ENCODE measurements at regions not wholly inside any gene's neighbourhood (a gene's known extent, or its start where the extent isn't known, plus 50 kb on each side); places are given as distances from the start of the nearest gene placed in this dataset.
"Not testable (repeated sequence)": the region's sequence is repeated elsewhere in the genome, so short reads cannot be mapped to it uniquely, and the experiment has no call there.

DNA sequence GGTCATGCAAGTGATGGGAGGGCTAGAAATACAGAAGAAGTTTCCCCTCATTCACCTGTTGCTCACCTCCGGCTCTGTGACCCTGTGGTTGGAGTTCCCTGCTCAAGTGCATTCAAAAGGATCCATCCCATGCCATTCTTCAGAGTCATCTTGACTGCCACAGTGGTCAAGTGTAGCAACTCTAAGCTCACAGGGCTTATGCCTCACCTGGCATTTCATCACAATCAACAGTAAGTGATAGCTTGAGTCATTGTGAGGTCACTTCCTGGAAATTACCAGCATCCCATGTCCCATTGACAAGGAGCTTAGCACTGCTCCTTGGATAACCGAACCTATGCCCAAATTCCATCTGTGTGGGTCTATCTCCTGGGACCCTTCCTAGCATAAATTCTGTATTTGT is 55.6 kb downstream of the OR4C45 start:
- in situ Hi-C loops (cut with HindIII; ENCODE audit: low sequenced_read_pairs) = no loop called here

DNA sequence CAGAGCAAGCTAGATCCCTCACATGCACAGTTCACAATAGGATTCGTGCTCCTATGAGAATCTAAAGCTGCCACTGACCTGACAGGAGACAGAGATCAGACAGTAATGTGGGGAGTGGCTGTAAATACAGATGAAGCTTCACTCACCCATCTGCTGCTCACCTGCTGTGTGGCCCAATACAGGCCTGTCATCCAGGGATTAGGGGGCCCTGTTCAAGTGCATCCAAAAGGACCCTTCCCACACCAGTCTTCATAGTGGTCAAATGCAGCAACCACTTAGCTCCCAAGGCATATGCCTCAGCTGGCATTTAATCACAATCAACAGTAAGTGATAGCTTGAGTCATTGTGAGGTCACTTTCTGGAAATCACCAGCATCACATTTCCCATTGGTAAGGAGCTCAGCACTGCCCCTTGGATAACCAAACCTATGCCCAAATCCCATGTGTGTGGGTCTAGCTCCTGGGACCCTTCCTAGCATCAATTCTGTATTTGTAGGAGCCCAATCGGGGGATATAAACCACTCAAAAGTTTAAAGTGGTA is 65.6 kb downstream of the OR4C45 start:
- in situ Hi-C loops (cut with HindIII; ENCODE audit: low sequenced_read_pairs) = no loop called here

DNA sequence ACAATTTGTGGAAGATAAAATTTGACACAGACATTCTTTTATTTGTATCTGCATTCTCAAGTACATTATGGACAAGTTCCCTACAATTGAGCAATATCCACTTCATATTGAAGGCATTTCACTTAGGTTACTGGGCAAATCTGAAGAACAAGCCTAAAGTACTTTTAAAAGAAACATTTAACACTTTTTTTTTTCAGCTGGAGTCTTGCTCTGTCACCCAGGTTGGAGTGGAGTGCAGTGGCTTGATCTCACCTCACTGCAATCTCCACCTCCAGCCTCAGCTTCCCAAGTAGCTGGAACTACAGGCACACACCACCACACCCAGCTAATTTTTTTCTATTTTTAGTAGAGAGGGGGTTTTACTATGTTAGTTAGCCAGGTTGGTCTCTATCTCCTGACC is 70.2 kb downstream of the OR4C45 start:
- in situ Hi-C loops (cut with HindIII; ENCODE audit: low sequenced_read_pairs) = no loop called here

DNA sequence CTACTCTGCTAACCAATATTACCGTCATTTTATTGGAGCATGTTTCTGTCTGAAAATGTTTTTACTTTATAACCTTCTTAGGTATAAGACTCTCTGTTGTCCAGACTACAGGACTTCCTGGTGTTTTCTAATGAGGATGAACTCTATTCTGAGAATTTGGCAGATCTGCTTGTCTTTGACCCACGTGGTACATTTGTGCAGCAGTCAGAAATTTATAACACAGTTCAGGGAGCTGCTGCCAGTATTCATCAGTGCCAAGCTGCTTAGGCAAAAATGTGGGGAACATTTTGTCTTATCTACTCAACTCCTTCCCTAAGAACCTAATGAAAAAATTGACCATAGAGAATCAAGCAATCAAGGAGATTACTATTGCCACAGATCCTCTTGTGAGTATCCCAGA is 108.0 kb downstream of the OR4C45 start:
- in situ Hi-C loops (cut with HindIII; ENCODE audit: low sequenced_read_pairs) = not testable (repeated sequence)

DNA sequence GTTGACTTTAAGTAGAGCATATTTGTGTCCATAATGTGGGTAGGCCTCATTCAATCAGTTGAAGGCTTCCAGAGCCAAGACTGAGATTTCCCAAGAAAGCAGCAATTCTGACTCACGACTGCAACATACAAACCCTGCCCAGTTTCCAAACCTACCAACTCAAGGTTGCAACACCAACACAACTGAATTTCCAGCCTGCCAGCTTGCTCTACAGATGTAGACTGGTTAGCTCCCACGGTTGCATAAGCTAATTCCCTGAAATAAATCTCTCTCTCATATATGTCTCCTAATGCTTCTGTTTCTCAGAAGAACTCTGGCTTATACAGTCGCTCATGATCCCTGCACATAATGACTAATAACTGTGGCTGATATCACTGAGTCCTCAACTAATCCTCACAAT is 113.6 kb downstream of the OR4C45 start:
- in situ Hi-C loops (cut with HindIII; ENCODE audit: low sequenced_read_pairs) = not testable (repeated sequence)

DNA sequence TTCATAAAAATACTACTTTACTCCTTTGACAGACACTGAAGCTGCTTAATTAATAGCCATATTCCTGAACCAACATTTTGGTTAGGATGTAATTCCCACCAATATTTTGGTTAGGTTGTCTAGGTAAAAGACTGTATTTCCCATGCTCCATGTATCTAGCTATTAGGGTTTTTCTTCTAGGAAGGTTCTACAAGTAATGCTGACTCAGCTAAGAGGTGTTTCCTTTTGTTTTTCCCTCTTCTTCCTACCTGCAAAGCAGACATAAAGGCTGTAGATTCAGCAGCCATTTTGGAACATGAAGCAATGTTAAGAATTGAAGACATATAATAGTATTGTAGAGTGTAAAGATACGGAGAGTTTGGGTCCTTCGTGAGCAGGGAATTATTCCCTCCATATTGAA is 115.3 kb downstream of the OR4C45 start:
- in situ Hi-C loops (cut with HindIII; ENCODE audit: low sequenced_read_pairs) = not testable (repeated sequence)

DNA sequence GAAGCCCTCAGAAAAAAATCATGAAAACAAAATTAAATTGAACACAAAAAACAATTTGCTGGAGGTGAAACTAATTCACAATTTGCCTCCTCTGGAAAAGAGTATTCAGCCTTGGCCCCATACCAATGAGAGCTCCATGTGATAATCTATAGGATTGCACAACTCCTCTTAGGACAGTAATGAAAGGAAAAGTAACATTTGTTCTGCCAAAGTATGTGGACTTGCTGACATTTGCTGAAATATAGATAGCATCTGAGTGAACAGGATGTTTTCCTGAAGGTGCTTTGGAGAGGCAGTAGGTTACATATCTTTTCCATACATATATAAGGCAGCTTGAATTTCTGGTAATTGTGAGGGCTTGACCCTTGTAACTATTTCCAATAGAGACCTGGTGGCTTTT is 122.8 kb downstream of the OR4C45 start:
- in situ Hi-C loops (cut with HindIII; ENCODE audit: low sequenced_read_pairs) = no loop called here

DNA sequence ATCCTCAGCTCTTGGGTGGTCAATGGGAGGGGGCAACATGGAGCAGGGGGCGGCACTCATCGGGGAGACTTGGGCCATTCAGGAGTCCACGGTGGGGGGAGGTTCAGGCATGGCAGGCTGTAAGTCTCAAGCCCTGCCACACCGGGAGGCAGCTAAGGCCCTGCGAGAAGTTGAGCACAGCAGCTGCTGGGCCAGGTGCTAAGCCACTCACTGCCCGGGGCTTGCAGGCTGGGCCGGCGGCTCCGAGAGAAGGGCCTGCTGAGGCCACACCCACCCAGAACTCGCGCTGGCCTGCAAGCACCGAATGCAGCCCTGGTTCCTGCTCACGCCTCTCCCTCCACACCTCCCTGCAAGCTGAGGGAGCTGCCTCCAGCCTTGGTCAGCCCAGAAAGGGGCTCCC is 131.4 kb downstream of the OR4C45 start:
- in situ Hi-C loops (cut with HindIII; ENCODE audit: low sequenced_read_pairs) = no loop called here

DNA sequence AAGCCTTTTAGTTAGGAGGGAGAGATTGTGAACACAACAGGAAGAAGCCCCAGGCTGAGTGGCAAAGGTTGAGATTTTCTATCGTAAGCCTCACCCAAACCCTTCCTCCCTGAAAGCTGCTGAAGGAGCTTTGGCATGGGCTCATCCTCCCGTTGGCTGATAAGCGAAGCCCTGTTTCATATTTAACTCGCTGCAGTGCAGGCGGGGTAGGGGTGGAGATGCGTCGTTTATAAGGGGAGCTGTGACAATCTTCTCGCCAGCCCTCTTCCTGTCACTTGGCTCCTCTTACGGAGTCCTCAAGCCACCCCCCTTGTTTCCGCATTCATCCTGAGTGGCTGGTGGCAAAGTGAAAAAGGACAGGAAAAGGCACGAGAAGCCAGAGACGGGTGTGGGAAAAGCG is 137.0 kb downstream of the OR4C45 start:
- in situ Hi-C loops (cut with HindIII; ENCODE audit: low sequenced_read_pairs) = no loop called here

DNA sequence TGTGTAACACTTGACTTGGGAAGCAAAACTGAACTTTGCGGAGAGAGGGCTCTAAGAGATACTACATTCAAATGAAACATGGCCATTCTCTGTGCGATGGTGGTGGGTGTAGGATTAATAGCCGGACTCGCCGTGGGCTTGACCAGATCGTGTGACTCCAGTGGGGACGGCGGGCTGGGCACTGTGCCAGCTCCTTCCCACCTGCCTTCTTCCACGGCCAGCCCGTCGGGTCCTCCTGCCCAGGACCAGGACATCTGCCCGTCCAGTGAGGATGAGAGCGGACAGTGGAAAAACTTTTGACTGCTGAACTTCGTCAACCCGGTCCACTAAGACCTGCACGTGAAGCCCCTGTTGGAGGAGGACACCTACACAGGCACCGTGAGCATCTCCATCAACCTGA is 137.4 kb downstream of the OR4C45 start:
- in situ Hi-C loops (cut with HindIII; ENCODE audit: low sequenced_read_pairs) = no loop called here

DNA sequence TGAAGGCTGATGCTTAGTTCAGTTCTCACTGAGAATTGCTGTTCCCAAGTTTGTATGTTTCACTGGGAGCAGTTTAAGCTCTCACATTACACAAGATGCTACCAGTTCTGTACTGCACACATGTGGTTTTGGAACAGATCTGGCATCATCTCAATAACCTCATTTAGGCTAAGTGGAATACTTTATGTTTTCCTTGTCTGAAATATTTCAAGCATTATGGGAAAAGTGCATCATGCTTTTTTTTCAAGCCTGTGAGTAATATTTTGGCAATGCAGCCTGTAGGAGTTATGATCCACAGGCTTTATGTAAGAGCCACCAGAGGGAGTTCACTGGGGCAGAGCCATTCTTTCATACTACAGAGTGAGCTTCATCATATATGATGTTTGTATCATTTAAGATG is 141.5 kb downstream of the OR4C45 start:
- in situ Hi-C loops (cut with HindIII; ENCODE audit: low sequenced_read_pairs) = no loop called here

DNA sequence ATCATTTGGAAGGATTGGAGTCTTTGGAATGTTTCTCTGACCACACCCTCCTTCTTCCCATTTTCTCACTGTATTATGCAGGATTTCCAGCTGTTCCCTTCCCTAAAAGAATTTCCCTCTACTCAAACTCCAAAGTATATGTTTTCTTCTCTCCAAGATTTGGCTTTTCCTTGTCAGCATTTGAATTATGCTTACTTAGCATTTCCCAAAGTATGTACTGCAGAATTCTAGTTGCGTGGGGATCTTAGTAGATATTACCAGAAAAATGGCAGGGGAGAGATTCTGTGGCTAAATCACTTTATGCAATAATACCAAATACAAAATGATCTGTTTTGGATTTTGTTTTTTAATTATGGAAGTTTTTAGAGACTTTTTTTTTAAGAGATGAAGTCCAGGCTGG is 142.3 kb downstream of the OR4C45 start:
- in situ Hi-C loops (cut with HindIII; ENCODE audit: low sequenced_read_pairs) = no loop called here

DNA sequence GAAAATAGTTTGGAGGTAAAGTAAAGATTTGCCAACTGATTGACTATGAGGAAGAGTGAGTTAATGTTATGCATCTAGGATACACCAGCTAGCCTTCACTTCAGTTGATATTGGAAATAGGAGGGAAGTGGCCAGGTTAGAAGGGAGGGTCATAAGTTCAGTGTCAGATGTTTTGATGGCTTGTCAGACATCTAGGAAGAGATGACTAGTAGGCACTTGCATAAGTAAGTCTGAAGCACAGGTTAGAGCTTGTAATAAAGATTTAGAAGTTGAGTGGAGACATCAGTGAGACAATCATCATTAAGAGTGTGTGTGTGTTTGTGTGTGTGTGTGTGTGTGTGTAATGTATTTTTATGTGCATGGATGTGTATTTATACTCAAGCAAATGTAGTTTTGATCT is 146.1 kb downstream of the OR4C45 start:
- in situ Hi-C loops (cut with HindIII; ENCODE audit: low sequenced_read_pairs) = no loop called here

DNA sequence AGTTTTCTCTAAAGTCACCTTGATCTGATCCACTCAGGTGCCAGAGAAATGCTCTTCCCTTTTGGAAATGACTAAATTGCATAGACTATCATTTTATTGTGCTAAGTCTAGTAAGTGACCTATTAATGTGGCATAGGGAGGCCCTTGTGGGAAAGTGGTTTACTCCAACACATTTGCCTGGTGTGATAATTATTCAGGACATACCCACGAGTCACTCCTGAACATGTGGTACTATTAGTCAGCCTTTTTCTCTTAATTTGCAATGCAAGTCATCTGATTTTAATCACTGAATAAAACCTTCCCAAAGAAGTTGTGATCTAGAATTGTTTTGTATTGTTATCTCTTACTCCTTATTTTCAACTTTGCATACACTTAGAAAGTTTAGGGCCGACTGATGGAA is 148.7 kb downstream of the OR4C45 start:
- in situ Hi-C loops (cut with HindIII; ENCODE audit: low sequenced_read_pairs) = no loop called here

DNA sequence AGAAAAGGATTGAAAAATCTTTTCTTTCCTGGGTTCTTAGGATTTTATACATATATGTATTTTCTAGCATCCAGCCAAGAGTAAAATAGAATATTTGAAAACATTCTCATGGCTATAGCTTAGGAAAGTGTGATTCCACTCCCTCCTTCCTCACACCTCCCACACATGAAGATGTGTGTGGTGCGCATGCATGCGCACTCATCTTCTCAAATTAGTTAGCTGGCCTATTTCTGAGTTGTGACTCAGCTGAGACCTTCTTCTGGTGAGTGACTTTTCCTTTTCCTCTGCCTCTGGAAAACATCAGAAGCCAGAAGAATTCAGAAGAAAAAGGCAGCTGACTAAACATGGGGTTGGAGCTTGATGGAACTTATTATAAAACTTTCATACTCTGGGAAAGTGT is 149.8 kb downstream of the OR4C45 start:
- in situ Hi-C loops (cut with HindIII; ENCODE audit: low sequenced_read_pairs) = no loop called here

DNA sequence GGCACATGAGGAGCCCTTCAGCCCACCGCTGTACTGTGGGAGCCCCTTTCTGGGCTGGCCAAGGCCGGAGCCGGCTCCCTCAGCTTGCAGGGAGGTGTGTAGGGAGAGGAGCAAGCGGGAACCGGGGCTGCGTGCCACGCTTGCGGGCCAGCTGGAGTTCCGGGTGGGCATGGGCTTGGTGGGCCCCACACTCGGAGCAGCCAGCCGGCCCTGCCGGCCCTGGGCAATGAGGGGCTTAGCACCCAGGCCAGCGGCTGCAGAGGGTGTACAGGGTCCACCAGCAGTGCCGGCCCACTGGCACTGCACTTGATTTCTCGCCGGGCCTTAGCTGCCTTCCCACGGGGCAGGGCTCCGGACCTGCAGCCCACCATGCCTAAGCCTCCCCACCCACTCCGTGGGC is 150.5 kb downstream of the OR4C45 start:
- in situ Hi-C loops (cut with HindIII; ENCODE audit: low sequenced_read_pairs) = not testable (repeated sequence)

DNA sequence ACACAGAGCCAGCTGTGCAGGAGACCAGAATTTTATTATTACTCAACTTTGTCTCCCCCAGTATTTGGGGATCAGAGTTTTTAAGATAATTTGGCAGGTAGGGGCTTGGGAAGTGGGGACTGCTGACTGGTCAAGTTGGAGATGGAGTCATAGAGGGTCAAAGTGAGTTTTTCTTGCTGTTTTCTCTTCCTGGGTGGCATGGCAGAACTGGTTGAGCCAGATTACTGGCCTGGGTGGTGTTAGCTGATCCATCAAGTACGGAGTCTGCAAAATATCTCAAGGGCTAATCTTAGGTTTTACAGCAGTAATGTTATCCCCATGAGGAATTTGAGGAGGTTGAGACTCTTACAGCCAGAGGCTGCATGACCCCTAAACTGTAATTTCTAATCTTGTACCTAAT is 153.5 kb downstream of the OR4C45 start:
- in situ Hi-C loops (cut with HindIII; ENCODE audit: low sequenced_read_pairs) = no loop called here

DNA sequence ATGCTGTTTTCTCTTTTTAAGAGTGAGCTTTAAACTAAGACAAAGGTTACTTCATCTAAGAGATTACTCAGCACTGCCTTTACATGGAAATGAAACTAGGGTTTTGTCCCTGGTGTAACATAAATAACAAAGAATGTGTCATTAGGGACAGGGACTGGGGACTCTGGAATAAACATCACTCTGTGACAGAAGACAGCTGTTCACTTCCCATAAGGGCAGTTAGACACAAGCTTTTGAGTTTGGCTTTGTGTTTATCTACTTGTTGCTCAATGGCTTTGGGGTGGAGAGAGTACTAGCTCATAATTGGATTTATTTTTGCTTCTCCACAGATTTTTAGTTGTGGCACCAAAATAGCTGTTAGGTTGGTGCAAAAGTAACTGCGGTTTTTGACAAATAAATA is 154.5 kb downstream of the OR4C45 start:
- in situ Hi-C loops (cut with HindIII; ENCODE audit: low sequenced_read_pairs) = no loop called here

DNA sequence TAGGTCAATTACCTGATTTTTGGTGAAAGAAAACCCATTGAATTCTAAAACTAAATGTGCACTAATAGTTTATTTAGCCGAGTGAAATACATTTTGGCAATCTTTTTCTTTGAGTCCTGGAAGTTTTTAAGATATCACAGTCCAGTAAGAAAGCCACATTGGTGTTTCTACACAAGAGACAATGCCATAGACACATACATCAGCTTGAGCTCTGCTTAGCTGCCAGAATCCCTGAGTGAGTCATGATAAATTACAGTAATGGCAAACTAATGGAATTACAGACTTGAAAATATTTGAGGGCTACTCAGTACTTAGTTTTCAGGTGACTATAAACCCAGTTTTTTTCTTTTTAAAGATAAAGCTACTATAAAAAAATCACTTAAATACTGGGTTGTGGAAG is 155.4 kb downstream of the OR4C45 start:
- in situ Hi-C loops (cut with HindIII; ENCODE audit: low sequenced_read_pairs) = no loop called here

DNA sequence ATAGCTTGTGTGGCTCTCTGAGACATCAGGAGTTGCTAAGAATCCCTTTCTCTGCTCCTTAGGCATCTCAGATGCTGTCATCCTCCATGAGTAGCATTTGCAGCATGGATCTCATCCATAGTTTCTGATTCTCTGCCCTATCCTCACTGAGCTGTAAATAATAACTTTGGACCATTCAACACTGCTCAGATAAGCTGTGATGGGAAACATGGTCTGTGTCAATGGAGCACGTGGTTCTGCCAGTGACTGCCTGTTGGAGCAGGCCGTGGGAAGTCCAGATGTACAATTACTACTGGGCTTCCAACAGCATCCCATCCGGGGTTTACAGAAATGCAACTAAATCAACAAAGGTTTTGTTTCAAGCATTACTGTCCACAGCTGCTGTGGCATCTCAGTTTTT is 160.1 kb downstream of the OR4C45 start:
- in situ Hi-C loops (cut with HindIII; ENCODE audit: low sequenced_read_pairs) = no loop called here

DNA sequence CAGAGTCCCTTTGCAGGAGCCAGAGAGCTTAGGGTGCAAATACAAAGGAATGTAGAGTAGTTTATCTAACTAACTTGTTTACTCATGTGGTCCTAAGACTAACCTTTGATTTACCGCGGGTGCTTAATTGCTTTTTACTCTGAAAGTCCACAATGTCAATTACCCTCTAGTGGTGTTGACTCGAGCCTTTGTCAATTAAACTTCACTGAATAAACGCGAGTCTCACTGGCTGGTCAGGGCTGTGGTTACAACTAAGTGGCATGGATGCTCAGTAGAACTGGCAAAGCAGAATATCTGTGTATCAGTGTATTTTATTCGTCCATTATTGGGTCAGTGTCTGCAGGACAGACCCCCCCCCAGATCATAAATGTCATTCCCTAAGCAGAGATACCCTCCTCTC is 181.7 kb downstream of the OR4C45 start:
- in situ Hi-C loops (cut with HindIII; ENCODE audit: low sequenced_read_pairs) = no loop called here

DNA sequence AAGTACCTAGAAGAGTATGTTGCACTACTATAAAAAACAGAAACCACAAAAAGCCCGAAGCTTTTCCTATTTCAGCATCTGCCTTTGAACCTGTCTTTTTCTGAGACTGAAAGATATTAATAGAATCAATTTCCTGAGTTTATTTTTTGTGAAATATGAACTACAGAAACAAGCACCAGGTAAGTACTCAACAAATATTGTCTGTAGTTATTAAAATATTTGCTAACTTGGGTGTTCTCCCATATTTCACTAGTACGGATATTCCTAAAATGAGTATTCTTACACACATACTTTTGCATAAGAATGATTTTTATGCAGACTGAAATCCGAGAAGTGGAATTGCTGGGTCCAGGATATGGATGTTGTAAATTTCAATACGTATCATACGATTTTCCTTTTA is 188.0 kb downstream of the OR4C45 start:
- in situ Hi-C loops (cut with HindIII; ENCODE audit: low sequenced_read_pairs) = no loop called here

DNA sequence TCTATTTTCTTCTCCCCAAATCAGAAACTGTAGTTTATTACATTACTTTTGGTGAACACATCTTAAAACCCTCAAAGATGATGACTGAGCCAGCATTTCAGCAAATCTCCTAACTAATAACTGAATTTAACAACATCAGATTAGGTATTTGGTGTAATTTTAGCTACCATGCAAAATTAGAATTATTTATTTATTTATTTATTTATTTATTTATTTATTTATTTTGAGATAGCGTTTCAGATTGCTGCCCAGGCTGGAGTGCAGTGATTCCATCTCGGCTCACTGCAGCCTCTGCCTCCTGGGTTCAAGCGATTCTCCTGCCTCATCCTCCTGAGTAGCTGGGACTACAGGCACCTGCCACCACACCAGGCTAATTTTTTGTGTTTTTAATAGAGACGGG is 205.7 kb downstream of the OR4C45 start:
- in situ Hi-C loops (cut with HindIII; ENCODE audit: low sequenced_read_pairs) = not testable (repeated sequence)

DNA sequence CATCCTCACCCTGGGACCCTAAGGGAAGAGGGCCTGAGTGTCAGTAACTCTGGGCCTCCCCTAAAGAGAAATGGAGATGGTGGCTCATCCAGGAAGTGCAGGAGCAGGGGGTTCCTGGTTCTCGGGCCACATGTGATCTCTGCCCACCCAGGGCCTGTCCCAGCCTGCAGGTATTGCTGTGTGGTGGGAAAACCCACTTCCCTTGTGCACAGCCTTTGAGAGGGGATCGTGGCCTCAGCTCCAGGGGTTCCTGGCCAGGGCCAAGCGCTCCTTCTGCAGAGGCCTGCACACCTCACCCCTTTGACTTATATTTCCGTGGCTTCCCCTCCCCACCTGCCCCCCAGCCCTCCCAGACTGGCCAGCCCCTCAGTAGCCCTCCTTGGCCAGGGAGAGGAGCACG is 213.5 kb downstream of the OR4C45 start:
- in situ Hi-C loops (cut with HindIII; ENCODE audit: low sequenced_read_pairs) = no loop called here

Data from DLD1 (cell line).